ENCODE measurements at regions not wholly inside any gene's neighbourhood (a gene's known extent, or its start where the extent isn't known, plus 50 kb on each side); places are given as distances from the start of the nearest gene placed in this dataset.

DNA sequence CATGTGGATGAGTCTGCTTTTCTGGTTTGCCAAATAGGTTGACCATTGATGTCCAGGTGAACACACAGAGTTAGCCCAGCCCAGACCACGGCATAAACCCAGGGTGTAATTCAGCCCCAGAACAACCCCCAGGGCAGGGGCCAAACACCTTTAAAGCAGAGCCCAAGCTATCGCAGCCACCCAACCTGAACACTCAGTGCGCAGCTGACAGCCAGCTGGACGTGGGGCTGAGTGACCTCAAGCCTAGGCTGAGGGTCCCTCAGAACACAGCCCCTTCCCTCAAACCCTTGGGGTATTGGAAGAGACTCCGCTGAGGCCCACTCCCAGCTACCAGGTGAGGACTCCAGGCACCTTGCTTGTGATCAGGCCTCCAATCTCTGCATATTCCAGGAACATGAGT is 161.5 kb upstream of the NECTIN1 start:
- TF ChIP-seq, protein P1, sequence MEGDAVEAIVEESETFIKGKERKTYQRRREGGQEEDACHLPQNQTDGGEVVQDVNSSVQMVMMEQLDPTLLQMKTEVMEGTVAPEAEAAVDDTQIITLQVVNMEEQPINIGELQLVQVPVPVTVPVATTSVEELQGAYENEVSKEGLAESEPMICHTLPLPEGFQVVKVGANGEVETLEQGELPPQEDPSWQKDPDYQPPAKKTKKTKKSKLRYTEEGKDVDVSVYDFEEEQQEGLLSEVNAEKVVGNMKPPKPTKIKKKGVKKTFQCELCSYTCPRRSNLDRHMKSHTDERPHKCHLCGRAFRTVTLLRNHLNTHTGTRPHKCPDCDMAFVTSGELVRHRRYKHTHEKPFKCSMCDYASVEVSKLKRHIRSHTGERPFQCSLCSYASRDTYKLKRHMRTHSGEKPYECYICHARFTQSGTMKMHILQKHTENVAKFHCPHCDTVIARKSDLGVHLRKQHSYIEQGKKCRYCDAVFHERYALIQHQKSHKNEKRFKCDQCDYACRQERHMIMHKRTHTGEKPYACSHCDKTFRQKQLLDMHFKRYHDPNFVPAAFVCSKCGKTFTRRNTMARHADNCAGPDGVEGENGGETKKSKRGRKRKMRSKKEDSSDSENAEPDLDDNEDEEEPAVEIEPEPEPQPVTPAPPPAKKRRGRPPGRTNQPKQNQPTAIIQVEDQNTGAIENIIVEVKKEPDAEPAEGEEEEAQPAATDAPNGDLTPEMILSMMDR (IDR thresholded peaks at IDR 0.05): no peak
- no peak for TF ChIP-seq POLR2A (IDR thresholded peaks at IDR 0.05)

Measured in prostate gland (tissue), 2 donors.